Lung (tissue), 11 donors: ENCODE measurements at regions not wholly inside any gene's neighbourhood (a gene's known extent, or its start where the extent isn't known, plus 50 kb on each side); places are given as distances from the start of the nearest gene placed in this dataset.
"Not testable (repeated sequence)": the region's sequence is repeated elsewhere in the genome, so short reads cannot be mapped to it uniquely, and the experiment has no call there.

Experiments used
- ATAC-seq: fragments of 200-7000 bp; cut with Tn5 transposase; one replicate; pipeline ENCODE4 v1.9.1; 2020; ENCODE audit warnings: moderate number of reproducible peaks; ENCODE audit not compliant: insufficient read depth, low FRiP score
- DNase-seq, 3 donors: peaks; one replicate each; pipeline ENCODE4 v3.0.0-alpha.2; 2013 to 2017
- H3K27ac ChIP-seq, 2 donors: one replicate each; pipeline ENCODE4 v1.5.1; 2013; ENCODE audit warnings: mild to moderate bottlenecking in 2 of 2, moderate library complexity in 2 of 2, control low read depth in 1 of 2, inconsistent platforms in 1 of 2, low read depth in 1 of 2, low read length in 1 of 2
- H3K27me3 ChIP-seq, 3 donors: one replicate each; pipeline ENCODE4 v1.5.1; 2013; ENCODE audit warnings: low read length in 2 of 3; ENCODE audit not compliant: control insufficient read depth in 3 of 3, insufficient read depth in 3 of 3
- H3K36me3 ChIP-seq, 4 donors: one replicate each; pipeline ENCODE4 v1.5.1; 2013; ENCODE audit warnings: low read length in 4 of 4, mild to moderate bottlenecking in 1 of 4, moderate library complexity in 1 of 4; ENCODE audit not compliant: control insufficient read depth in 4 of 4, insufficient read depth in 4 of 4
- H3K4me1 ChIP-seq, 5 donors: one replicate each; pipeline ENCODE4 v1.5.1; 2013; ENCODE audit warnings: low read length in 5 of 5, mild to moderate bottlenecking in 2 of 5, moderate library complexity in 1 of 5; ENCODE audit not compliant: control insufficient read depth in 5 of 5, insufficient read depth in 5 of 5
- H3K4me3 ChIP-seq: one replicate; pipeline ENCODE4 v1.5.1; 2013; ENCODE audit warnings: mild to moderate bottlenecking, control low read depth, moderate library complexity
- H3K9ac ChIP-seq, 2 donors: one replicate each; pipeline ENCODE4 v1.5.1; 2013; ENCODE audit warnings: low read length in 2 of 2, control low read depth in 1 of 2; ENCODE audit not compliant: insufficient read depth in 1 of 2
- H3K9me3 ChIP-seq, 4 donors: one replicate each; pipeline ENCODE4 v1.5.1; 2013; ENCODE audit warnings: low read length in 3 of 4, mild to moderate bottlenecking in 1 of 4, moderate library complexity in 1 of 4; ENCODE audit not compliant: control insufficient read depth in 4 of 4, insufficient read depth in 3 of 4
- WGBS, 2 donors: extraction: QIAGEN DNeasy Blood & Tissue Kit; methylation state at CpG; one replicate each; pipeline ENCODE4 v1.1.7; 2013; 5-methylcytosine and 5-hydroxymethylcytosine counted together
- TF ChIP-seq, protein P1 (sequence below): IDR thresholded peaks from 2 replicates; pipeline ENCODE4 v1.5.1; 2012; ENCODE audit warnings: mild to moderate bottlenecking; ENCODE audit errors: control extremely low read depth, extremely low read depth
- donor health status: control.
- donor health status: control.
- donor health status: Bipolar disorder and iron deficiency.
- donor health status: healthy.
- donor health status: DM: yes; HTN: yes; CAD: no.

GRCh38 chr12:63495974-63496373 is 172.3 kb downstream of the DPY19L2 start:
- H3K9me3 ChIP-seq, result peaks cover 0 to 4% (median 0%) of the 10 kb centered on the region in 4 donors
- no peaks in the 10 kb centered on the region for H3K27me3 ChIP-seq
- DNase-seq (no peak), ATAC-seq (no peak)
- no peak overlapping the region for H3K27ac ChIP-seq
- WGBS, 2 donors, result 48 to 54% methylated on average over 1 of the region's 1 CpG
- H3K4me3 ChIP-seq, result no peak overlapping the region
- H3K36me3 ChIP-seq, result no peaks in the 10 kb centered on the region
- TF ChIP-seq, protein P1, sequence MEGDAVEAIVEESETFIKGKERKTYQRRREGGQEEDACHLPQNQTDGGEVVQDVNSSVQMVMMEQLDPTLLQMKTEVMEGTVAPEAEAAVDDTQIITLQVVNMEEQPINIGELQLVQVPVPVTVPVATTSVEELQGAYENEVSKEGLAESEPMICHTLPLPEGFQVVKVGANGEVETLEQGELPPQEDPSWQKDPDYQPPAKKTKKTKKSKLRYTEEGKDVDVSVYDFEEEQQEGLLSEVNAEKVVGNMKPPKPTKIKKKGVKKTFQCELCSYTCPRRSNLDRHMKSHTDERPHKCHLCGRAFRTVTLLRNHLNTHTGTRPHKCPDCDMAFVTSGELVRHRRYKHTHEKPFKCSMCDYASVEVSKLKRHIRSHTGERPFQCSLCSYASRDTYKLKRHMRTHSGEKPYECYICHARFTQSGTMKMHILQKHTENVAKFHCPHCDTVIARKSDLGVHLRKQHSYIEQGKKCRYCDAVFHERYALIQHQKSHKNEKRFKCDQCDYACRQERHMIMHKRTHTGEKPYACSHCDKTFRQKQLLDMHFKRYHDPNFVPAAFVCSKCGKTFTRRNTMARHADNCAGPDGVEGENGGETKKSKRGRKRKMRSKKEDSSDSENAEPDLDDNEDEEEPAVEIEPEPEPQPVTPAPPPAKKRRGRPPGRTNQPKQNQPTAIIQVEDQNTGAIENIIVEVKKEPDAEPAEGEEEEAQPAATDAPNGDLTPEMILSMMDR, result no peak
- H3K4me1 ChIP-seq, result no peaks in the 10 kb centered on the region
- no peak overlapping the region for H3K9ac ChIP-seq

DNA sequence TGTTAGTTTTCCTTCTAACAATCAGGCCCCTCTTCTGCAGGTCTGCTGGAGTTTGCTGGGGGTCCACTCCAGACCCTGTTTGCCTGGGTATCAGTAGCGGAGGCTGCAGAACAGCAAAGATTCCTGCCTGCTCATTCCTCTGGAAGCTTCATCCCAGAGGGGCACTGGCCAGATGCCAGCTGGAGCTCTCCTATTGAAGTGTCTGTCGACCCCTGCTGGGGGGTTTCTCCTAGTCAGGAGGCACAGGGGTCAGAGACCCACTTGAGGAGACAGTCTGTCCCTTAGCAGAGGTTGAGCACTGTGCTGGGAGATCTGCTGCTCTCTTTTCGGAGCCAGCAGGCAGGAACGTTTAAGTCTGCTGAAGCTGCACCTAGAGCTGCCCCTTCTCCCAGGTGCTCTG is 174.9 kb downstream of the DPY19L2 start:
- H3K4me1 ChIP-seq, H3K9ac ChIP-seq, H3K9me3 ChIP-seq, H3K4me3 ChIP-seq, H3K27ac ChIP-seq, H3K36me3 ChIP-seq, H3K27me3 ChIP-seq, ATAC-seq: not testable (repeated sequence)
- peak in 1 of 3 donors; percentile 12 for DNase-seq
- 75 to 77% methylated on average over 4 of the region's 4 CpGs for WGBS, 2 donors

GRCh38 chr12:63480186-63480585 is 188.1 kb downstream of the DPY19L2 start:
- 44 to 63% methylated on average over 2 of the region's 2 CpGs for WGBS, 2 donors
- DNase-seq (peak in 1 of 3 donors; percentile 7), ATAC-seq (no peak)
- no peak overlapping the region for H3K4me3 ChIP-seq
- H3K27me3 ChIP-seq, result no peaks in the 10 kb centered on the region
- TF ChIP-seq, protein P1, result no peak
- H3K4me1 ChIP-seq, result no peaks in the 10 kb centered on the region
- no peak overlapping the region for H3K27ac ChIP-seq
- no peak overlapping the region for H3K9ac ChIP-seq
- no peaks in the 10 kb centered on the region for H3K36me3 ChIP-seq
- no peaks in the 10 kb centered on the region for H3K9me3 ChIP-seq

DNA sequence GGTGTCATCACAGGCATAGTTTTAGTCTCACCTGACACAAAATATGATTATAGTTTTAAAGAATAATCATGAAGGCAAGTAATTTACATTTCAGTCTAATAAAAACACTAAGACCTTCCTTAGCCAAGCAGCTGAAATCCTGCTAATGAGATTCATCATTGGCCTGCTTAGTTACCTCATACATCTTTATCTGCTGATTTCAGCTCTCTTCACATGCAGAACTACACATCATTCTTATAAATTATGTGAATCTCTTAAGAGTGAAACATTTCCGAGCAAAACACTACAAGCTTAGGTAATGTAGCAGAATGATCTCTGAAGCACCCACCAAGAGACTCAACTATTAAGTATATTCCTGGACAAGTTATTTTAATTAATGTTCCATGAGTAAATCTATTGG is 198.1 kb downstream of the DPY19L2 start:
- no peak overlapping the region for H3K27ac ChIP-seq
- ATAC-seq, result no peak

More for the DNA sequence above, 198.1 kb downstream of the DPY19L2 start:
- Histone ChIP-seq H3K4me1 (no peaks in the 10 kb centered on the region), H3K9me3 (no peaks in the 10 kb centered on the region), H3K9ac (no peak overlapping the region), H3K27me3 (no peaks in the 10 kb centered on the region), H3K36me3 (no peaks in the 10 kb centered on the region), H3K4me3 (no peak overlapping the region)
- TF ChIP-seq, protein P1, result no peak
- 90 to 97% methylated on average over 1 of the region's 1 CpG for WGBS, 2 donors
- no peak for DNase-seq
